ENCODE measurements at regions not wholly inside any gene's neighbourhood (a gene's known extent, or its start where the extent isn't known, plus 50 kb on each side); places are given as distances from the start of the nearest gene placed in this dataset.

DNA sequence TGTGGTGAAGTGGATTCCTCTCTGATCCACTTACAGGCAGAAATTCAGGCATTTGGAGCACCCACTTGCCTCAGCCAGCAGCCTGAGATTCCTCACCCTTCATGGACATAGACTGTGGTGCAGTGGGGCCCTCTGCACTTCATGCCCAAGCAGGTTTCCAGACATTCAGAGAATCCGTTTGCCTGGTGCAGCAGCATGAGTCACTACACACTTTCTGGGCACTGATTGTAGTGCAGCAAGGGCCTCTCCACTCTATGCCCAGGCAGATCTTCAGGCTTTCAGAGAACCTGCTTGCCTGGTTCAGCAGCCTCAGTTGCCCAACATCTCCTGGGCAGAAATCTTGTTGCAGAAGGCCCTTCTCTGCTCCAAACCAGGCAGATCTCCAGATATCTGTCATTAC, 920.9 kb downstream of the SLITRK5 start:
- FAIRE-seq (no peak), DNase-seq (ENCODE audit: low read depth in 1 of 2, low spot score in 1 of 2) (no peak), ATAC-seq (no peak)
- POLR2A ChIA-PET, result no interaction called here
- Histone ChIP-seq H3K4me1 (no peaks in the 10 kb centered on the region), H3K9me3 (no peaks in the 10 kb centered on the region), H3K27ac (no peak overlapping the region), H3K4me2 (no peak overlapping the region), H3K4me3 (no peak overlapping the region)
- WGBS (ENCODE audit: missing lambda C conversion rate), result 13% methylated on average over 1 of the region's 1 CpG
- TF ChIP-seq MYC (IDR thresholded peaks at IDR 0.05; ENCODE audit: borderline replicate concordance, low read length), result no peak
- TF ChIP-seq, protein P1, sequence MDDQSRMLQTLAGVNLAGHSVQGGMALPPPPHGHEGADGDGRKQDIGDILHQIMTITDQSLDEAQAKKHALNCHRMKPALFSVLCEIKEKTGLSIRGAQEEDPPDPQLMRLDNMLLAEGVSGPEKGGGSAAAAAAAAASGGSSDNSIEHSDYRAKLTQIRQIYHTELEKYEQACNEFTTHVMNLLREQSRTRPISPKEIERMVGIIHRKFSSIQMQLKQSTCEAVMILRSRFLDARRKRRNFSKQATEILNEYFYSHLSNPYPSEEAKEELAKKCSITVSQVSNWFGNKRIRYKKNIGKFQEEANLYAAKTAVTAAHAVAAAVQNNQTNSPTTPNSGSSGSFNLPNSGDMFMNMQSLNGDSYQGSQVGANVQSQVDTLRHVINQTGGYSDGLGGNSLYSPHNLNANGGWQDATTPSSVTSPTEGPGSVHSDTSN (IDR thresholded peaks at IDR 0.05), result no peak
- TF ChIP-seq, protein P2, sequence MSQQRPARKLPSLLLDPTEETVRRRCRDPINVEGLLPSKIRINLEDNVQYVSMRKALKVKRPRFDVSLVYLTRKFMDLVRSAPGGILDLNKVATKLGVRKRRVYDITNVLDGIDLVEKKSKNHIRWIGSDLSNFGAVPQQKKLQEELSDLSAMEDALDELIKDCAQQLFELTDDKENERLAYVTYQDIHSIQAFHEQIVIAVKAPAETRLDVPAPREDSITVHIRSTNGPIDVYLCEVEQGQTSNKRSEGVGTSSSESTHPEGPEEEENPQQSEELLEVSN (IDR thresholded peaks at IDR 0.05; ENCODE audit: borderline replicate concordance, low read depth), result no peak
- no peak for TF ChIP-seq ELK1 (IDR thresholded peaks at IDR 0.05; ENCODE audit: low read depth, low read length)
- no peak for TF ChIP-seq ZC3H11A (IDR thresholded peaks at IDR 0.05)
- no peak for TF ChIP-seq EHF (CRISPR knock-in tag; IDR thresholded peaks at IDR 0.05)
- TF ChIP-seq RCOR1 (IDR thresholded peaks at IDR 0.05; ENCODE audit: low read depth, low read length), result no peak
- TF ChIP-seq MAX (IDR thresholded peaks at IDR 0.05), result no peak
- CTCF ChIA-PET, result no interaction called here

DNA sequence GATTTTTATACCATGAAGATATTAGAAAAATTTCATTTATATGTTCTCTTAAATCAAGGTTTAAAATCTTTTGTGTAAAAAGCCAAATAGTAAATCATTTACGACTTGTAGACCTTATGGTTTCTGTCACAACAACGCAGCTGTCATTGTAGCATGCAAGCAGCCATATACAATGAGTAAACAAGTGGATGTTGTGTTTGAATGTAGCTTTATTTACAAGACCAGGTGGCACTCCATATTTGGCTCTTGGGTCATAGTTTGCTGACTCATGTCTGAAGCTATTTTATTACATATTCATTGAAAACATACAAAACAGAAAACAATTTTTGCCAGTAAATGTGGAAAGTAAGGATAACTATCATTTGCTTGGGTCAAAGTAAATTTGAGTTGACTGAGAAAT, 930.8 kb downstream of the SLITRK5 start:
- CTCF ChIA-PET, result no interaction called here
- no peak overlapping the region for H3K27ac ChIP-seq
- POLR2A ChIA-PET, result no interaction called here
- TF ChIP-seq CBX8 (IDR thresholded peaks at IDR 0.05) (no peak), SMC3 (IDR thresholded peaks at IDR 0.05) (no peak), CHD2 (IDR thresholded peaks at IDR 0.05; ENCODE audit: low read length, partially characterized antibody) (no peak), KDM5A (IDR thresholded peaks at IDR 0.05) (no peak), ATOH8 (CRISPR knock-in tag; IDR thresholded peaks at IDR 0.05; ENCODE audit: low read depth) (no peak), CBX2 (IDR thresholded peaks at IDR 0.05; ENCODE audit: borderline replicate concordance, low read depth) (no peak), ZSCAN20 (CRISPR knock-in tag; IDR thresholded peaks at IDR 0.05) (no peak), RCOR1 (IDR thresholded peaks at IDR 0.05; ENCODE audit: low read depth, low read length) (no peak), EHF (CRISPR knock-in tag; IDR thresholded peaks at IDR 0.05) (no peak), ZNF302 (CRISPR knock-in tag; IDR thresholded peaks at IDR 0.05) (no peak), MAX (IDR thresholded peaks at IDR 0.05) (no peak), FOSL2 (IDR thresholded peaks at IDR 0.05) (no peak), FOSL2 (CRISPR knock-in tag; IDR thresholded peaks at IDR 0.05) (no peak), SREBF2 (IDR thresholded peaks at IDR 0.05) (no peak)
- TF ChIP-seq, protein P2 (IDR thresholded peaks at IDR 0.05; ENCODE audit: borderline replicate concordance, low read depth), result no peak
- WGBS (ENCODE audit: missing lambda C conversion rate), result 29% methylated on average over 2 of the region's 2 CpGs
- no peak for ATAC-seq
- no peak for FAIRE-seq
- no peaks in the 10 kb centered on the region for H3K9me3 ChIP-seq
- no peak for DNase-seq (ENCODE audit: low read depth in 1 of 2, low spot score in 1 of 2)
- no peak overlapping the region for H3K4me3 ChIP-seq
- no peak overlapping the region for H3K4me2 ChIP-seq
- H3K4me1 ChIP-seq, result no peaks in the 10 kb centered on the region
